ENCODE measurements at regions not wholly inside any gene's neighbourhood (a gene's known extent, or its start where the extent isn't known, plus 50 kb on each side); places are given as distances from the start of the nearest gene placed in this dataset.

DNA sequence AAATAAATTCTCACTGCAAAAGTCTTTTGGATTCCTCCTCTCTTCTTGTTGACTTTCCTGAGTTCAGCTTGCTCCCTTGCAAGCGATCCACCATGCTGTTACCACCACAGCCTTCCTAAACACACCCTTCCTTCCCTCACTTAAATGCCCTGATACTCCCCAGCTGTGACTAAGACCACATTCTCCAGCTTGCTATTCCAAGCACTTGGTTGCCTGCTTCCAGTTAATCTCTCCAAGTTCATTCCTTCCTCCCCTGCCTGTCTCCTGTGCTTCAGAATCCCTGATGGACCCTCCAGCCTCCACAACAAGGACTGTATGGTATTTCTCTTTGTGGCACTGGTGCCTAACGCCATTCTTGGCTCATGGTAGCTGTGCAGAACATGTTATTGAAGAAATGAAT lies 603.9 kb upstream of the CADM1 start:
- WGBS, 2 donors (ENCODE audit: low coverage in 1 of 2) = 40 to 73% methylated on average over 1 to 2 of the region's 2 CpGs
- no peaks in the 10 kb centered on the region for H3K4me1 ChIP-seq
- TF ChIP-seq POLR2A (IDR thresholded peaks at IDR 0.05) (no peak), EP300 (IDR thresholded peaks at IDR 0.05) (no peak)
- no peak overlapping the region for H3K4me3 ChIP-seq
- no peaks in the 10 kb centered on the region for H3K36me3 ChIP-seq
- H3K27me3 ChIP-seq = no peaks in the 10 kb centered on the region
- ATAC-seq = no peak
- no peak overlapping the region for H3K27ac ChIP-seq
- peaks cover 0 to 8% (median 0%) of the 10 kb centered on the region in 3 donors for H3K9me3 ChIP-seq

GRCh38 chr11:116107229-116107628 lies 603.0 kb upstream of the CADM1 start:
- no peak overlapping the region for H3K27ac ChIP-seq
- no peak overlapping the region for H3K4me3 ChIP-seq
- TF ChIP-seq POLR2A (IDR thresholded peaks at IDR 0.05) = no peak
- TF ChIP-seq EP300 (IDR thresholded peaks at IDR 0.05) = no peak
- no peak for TF ChIP-seq POLR2AphosphoS5 (IDR thresholded peaks at IDR 0.05)
- no peak for TF ChIP-seq CTCF (IDR thresholded peaks at IDR 0.05)
- ATAC-seq = no peak
- H3K27me3 ChIP-seq = no peaks in the 10 kb centered on the region
- no peaks in the 10 kb centered on the region for H3K9me3 ChIP-seq
- 67 to 83% methylated on average over 1 to 2 of the region's 3 CpGs for WGBS, 2 donors (ENCODE audit: low coverage in 1 of 2)
- no peaks in the 10 kb centered on the region for H3K36me3 ChIP-seq
- no peaks in the 10 kb centered on the region for H3K4me1 ChIP-seq

- 61 to 100% methylated on average over 2 to 3 of the region's 4 CpGs for WGBS, 2 donors (ENCODE audit: low coverage in 1 of 2)
- Histone ChIP-seq H3K9me3 (no peaks in the 10 kb centered on the region), H3K36me3 (no peaks in the 10 kb centered on the region), H3K4me1 (no peaks in the 10 kb centered on the region), H3K27me3 (no peaks in the 10 kb centered on the region), H3K4me3 (no peak overlapping the region), H3K27ac (no peak overlapping the region)
- ATAC-seq = no peak
- TF ChIP-seq EP300 (IDR thresholded peaks at IDR 0.05) = no peak
- no peak for TF ChIP-seq POLR2A (IDR thresholded peaks at IDR 0.05)
- no peak for TF ChIP-seq CTCF (IDR thresholded peaks at IDR 0.05)
- TF ChIP-seq POLR2AphosphoS5 (IDR thresholded peaks at IDR 0.05) = no peak
Observed at GRCh38 chr11:116104498-116105174, 600.4 kb upstream of the CADM1 start.

GRCh38 chr11:116101902-116102301 lies 597.7 kb upstream of the CADM1 start:
- 57 to 90% methylated on average over 2 of the region's 3 CpGs for WGBS, 2 donors (ENCODE audit: low coverage in 1 of 2)
- Histone ChIP-seq H3K4me3 (no peak overlapping the region), H3K9me3 (no peaks in the 10 kb centered on the region), H3K36me3 (no peaks in the 10 kb centered on the region), H3K27ac (no peak overlapping the region), H3K4me1 (no peaks in the 10 kb centered on the region), H3K27me3 (no peaks in the 10 kb centered on the region)
- TF ChIP-seq EP300 (IDR thresholded peaks at IDR 0.05) (no peak), POLR2AphosphoS5 (IDR thresholded peaks at IDR 0.05) (no peak), CTCF (IDR thresholded peaks at IDR 0.05) (no peak), POLR2A (IDR thresholded peaks at IDR 0.05) (no peak)
- ATAC-seq = no peak

- H3K27ac ChIP-seq = no peak overlapping the region
- H3K36me3 ChIP-seq = no peaks in the 10 kb centered on the region
- no peaks in the 10 kb centered on the region for H3K9me3 ChIP-seq
- no peak overlapping the region for H3K4me3 ChIP-seq
- H3K4me1 ChIP-seq = no peaks in the 10 kb centered on the region
- no peak for ATAC-seq
- H3K27me3 ChIP-seq = no peaks in the 10 kb centered on the region
- WGBS, 2 donors (ENCODE audit: low coverage in 1 of 2) = 77 to 100% methylated on average over 2 of the region's 2 CpGs
- TF ChIP-seq EP300 (IDR thresholded peaks at IDR 0.05) (no peak), POLR2A (IDR thresholded peaks at IDR 0.05) (no peak), POLR2AphosphoS5 (IDR thresholded peaks at IDR 0.05) (no peak), CTCF (IDR thresholded peaks at IDR 0.05) (no peak)
Observed at GRCh38 chr11:116100016-116100415, 595.8 kb upstream of the CADM1 start.

Measured in gastroesophageal sphincter (tissue), 4 donors.